Vagina (tissue), 2 donors: ENCODE measurements at regions not wholly inside any gene's neighbourhood (a gene's known extent, or its start where the extent isn't known, plus 50 kb on each side); places are given as distances from the start of the nearest gene placed in this dataset.

Experiments used
- CTCF ChIP-seq, 3 experiments: fragments of 450-650 bp in 2 of 3; fragments of 200-600 bp in 1 of 3; sonication (generic) in 1 of 3; IDR thresholded peaks; one replicate each; pipeline ENCODE4 v1.5.1; 2017 to 2019; ENCODE audit warnings: antibody characterized with exemption in 3 of 3, mild to moderate bottlenecking in 2 of 3, moderate library complexity in 2 of 3
- POLR2A ChIP-seq, 2 donors: fragments of 450-650 bp; IDR thresholded peaks; one replicate each; pipeline ENCODE4 v1.6.1; 2017; ENCODE audit warnings: antibody characterized with exemption in 2 of 2, mild to moderate bottlenecking in 2 of 2, moderate library complexity in 2 of 2
- POLR2AphosphoS5 ChIP-seq, 2 donors: sonication (generic); formaldehyde crosslinking; IDR thresholded peaks; one replicate each; pipeline ENCODE4 v1.9.0; 2017; ENCODE audit warnings: antibody characterized with exemption in 2 of 2, mild to moderate bottlenecking in 2 of 2, low read depth in 1 of 2; ENCODE audit not compliant: insufficient read depth in 1 of 2

- TF ChIP-seq CTCF (IDR thresholded peaks at IDR 0.05) = no peak
- no peak for TF ChIP-seq POLR2A (IDR thresholded peaks at IDR 0.05)
- no peak for TF ChIP-seq POLR2AphosphoS5 (IDR thresholded peaks at IDR 0.05; ENCODE audit: insufficient read depth in 1 of 2, low read depth in 1 of 2)
Measured at GRCh38 chr2:195458936-195459335, 198.1 kb upstream of the SLC39A10 start.
